Vagina (tissue), 2 donors: ENCODE measurements at regions not wholly inside any gene's neighbourhood (a gene's known extent, or its start where the extent isn't known, plus 50 kb on each side); places are given as distances from the start of the nearest gene placed in this dataset.

ENCODE experiments used
- CTCF ChIP-seq, 3 experiments: fragments of 450-650 bp in 2 of 3; fragments of 200-600 bp in 1 of 3; sonication (generic) in 1 of 3; IDR thresholded peaks; one replicate each; pipeline ENCODE4 v1.5.1; 2017 to 2019; ENCODE audit warnings: antibody characterized with exemption in 3 of 3, mild to moderate bottlenecking in 2 of 3, moderate library complexity in 2 of 3
- POLR2A ChIP-seq, 2 donors: fragments of 450-650 bp; IDR thresholded peaks; one replicate each; pipeline ENCODE4 v1.6.1; 2017; ENCODE audit warnings: antibody characterized with exemption in 2 of 2, mild to moderate bottlenecking in 2 of 2, moderate library complexity in 2 of 2
- POLR2AphosphoS5 ChIP-seq, 2 donors: sonication (generic); formaldehyde crosslinking; IDR thresholded peaks; one replicate each; pipeline ENCODE4 v1.9.0; 2017; ENCODE audit warnings: antibody characterized with exemption in 2 of 2, mild to moderate bottlenecking in 2 of 2, low read depth in 1 of 2; ENCODE audit not compliant: insufficient read depth in 1 of 2

- TF ChIP-seq CTCF (IDR thresholded peaks at IDR 0.05) (no peak), POLR2A (IDR thresholded peaks at IDR 0.05) (no peak), POLR2AphosphoS5 (IDR thresholded peaks at IDR 0.05; ENCODE audit: insufficient read depth in 1 of 2, low read depth in 1 of 2) (no peak)
Measured at GRCh38 chr1:68624233-68624632, 127.4 kb upstream of the DEPDC1 start.
